Cardiac fibroblast (primary cell): ENCODE measurements at regions not wholly inside any gene's neighbourhood (a gene's known extent, or its start where the extent isn't known, plus 50 kb on each side); places are given as distances from the start of the nearest gene placed in this dataset.

Source experiments
- DNase-seq, 2 donors: peaks; one replicate each; pipeline versions ENCODE4 v3.0.0 to v3.0.0-alpha.2; 2010; ENCODE audit warnings: low read depth in 2 of 2
- H3K4me3 ChIP-seq, 2 donors: replicated peaks in 1 of 2; 1 replicate in 1 of 2; 2 replicates in 1 of 2; pipeline ENCODE4 v1.5.1; 2011; ENCODE audit warnings: low read depth in 2 of 2, low read length in 2 of 2, mild to moderate bottlenecking in 2 of 2, moderate library complexity in 1 of 2
- CTCF ChIP-seq: IDR thresholded peaks from one replicate; pipeline ENCODE4 v1.5.1; 2011; ENCODE audit warnings: low read depth, mild to moderate bottlenecking, low read length, inconsistent platforms

- DNase-seq, result no peak
- no peak for TF ChIP-seq CTCF
- no peak overlapping the region for H3K4me3 ChIP-seq
Measured at GRCh38 chr18:34562252-34562870, 147.7 kb upstream of the DTNA start.

GRCh38 chr18:34567857-34568256, 142.2 kb upstream of the DTNA start:
- H3K4me3 ChIP-seq, result no peak overlapping the region
- DNase-seq, result no peak
- TF ChIP-seq CTCF, result no peak

DNA sequence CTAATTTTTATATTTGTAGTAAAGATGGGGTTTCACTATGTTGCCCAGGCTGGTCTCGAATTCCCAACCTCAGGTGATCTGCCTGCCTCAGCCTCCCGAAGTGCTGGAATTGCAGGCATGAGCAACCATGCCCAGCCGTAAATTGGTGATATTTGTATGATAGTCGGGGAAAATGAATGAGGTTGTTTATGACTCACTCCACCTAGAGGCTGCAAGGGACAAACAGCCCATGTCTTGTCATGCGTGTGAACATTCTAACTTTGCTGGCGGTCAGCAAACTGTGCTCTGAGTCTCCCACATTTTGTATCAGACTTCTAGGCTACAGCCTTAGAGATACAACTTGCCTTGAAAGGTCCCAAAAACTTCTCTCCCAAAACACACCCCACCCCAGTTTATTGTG, 133.5 kb upstream of the DTNA start:
- no peak for TF ChIP-seq CTCF
- no peak overlapping the region for H3K4me3 ChIP-seq
- no peak for DNase-seq

DNA sequence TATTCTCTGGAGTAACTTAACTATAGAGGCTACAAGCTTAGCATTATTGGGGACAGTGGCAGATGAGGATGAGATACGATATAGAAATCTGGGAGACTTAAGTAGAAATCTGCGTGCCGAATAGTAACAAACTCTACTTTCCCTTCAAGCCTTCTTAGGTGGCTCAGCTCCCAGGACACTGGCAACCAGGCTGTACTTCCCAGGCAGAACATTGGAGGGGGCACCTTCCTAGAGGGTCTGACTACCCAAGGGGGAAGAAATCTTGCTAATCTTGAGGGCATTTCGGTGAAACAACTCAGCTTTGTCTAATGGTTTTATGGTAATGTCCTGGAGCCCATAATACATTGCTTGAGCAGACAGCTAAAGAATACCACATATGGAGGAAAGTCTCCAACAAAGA, 126.2 kb upstream of the DTNA start:
- no peak overlapping the region for H3K4me3 ChIP-seq
- no peak for DNase-seq
- no peak for TF ChIP-seq CTCF

- DNase-seq, result no peak
- no peak overlapping the region for H3K4me3 ChIP-seq
- no peak for TF ChIP-seq CTCF
Measured at GRCh38 chr18:34590503-34590902, 119.6 kb upstream of the DTNA start.

- DNase-seq, result no peak
- no peak for TF ChIP-seq CTCF
Measured at GRCh38 chr18:34591920-34592444, 118.1 kb upstream of the DTNA start.

DNA sequence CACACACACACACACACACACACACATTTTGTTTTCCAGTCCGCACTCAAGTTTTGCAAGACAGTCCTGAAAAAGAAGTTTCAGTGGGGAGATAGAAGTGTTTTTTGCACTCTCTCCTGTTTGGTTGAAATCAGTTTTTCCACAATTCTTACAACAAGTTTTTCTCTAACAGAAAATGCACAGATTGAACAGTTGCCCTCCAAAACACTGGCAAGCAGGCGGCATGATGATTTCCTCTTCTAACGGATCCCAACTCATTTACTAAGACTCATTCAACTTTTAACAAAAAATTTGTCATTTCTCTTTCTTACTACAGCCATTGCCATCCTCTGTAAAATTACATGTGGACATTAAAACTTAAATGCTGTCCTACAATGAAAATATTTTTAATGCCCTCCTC, 117.6 kb upstream of the DTNA start:
- H3K4me3 ChIP-seq, result no peak overlapping the region
- no peak for DNase-seq
- no peak for TF ChIP-seq CTCF

More at GRCh38 chr18:34591920-34592444, 118.1 kb upstream of the DTNA start:
- no peak overlapping the region for H3K4me3 ChIP-seq
